DND-41 (cell line): ENCODE measurements at regions not wholly inside any gene's neighbourhood (a gene's known extent, or its start where the extent isn't known, plus 50 kb on each side); places are given as distances from the start of the nearest gene placed in this dataset.

Experiments
- ATAC-seq: fragments of 200-7000 bp; cut with Tn5 transposase; 3 replicates; pipeline ENCODE4 v1.9.1; 2021; ENCODE audit warnings: low read depth; ENCODE audit not compliant: insufficient read depth
- DNase-seq: peaks from one replicate; pipeline ENCODE4 v3.0.0-alpha.2; 2020
- H2AFZ ChIP-seq: 2 replicates; pipeline ENCODE4 v1.6.0; 2012; ENCODE audit warnings: low read depth, low read length
- H3K27ac ChIP-seq: 2 replicates; pipeline ENCODE4 v1.5.1; 2012; ENCODE audit warnings: low read length, inconsistent platforms
- H3K27me3 ChIP-seq: fragments of 200-600 bp; sonication (generic); 2 replicates; pipeline ENCODE4 v1.6.0; 2012; ENCODE audit warnings: low read length, mild to moderate bottlenecking, inconsistent platforms; ENCODE audit not compliant: insufficient read depth, poor library complexity
- H3K36me3 ChIP-seq: 2 replicates; pipeline ENCODE4 v1.5.1; 2012; ENCODE audit warnings: low read length, inconsistent platforms; ENCODE audit not compliant: insufficient read depth
- H3K4me1 ChIP-seq: 2 replicates; pipeline ENCODE4 v1.5.1; 2012; ENCODE audit warnings: mild to moderate bottlenecking, low read length; ENCODE audit not compliant: insufficient read depth
- H3K4me2 ChIP-seq: 2 replicates; pipeline ENCODE4 v1.6.0; 2012; ENCODE audit warnings: mild to moderate bottlenecking, moderate library complexity, low read length, inconsistent platforms; ENCODE audit not compliant: insufficient read depth
- H3K4me3 ChIP-seq, 2 experiments: fragments of 200-600 bp in 1 of 2; shearing (Covaris generic) in 1 of 2; 2 replicates each; pipeline ENCODE4 v1.5.1; 2012 to 2016; ENCODE audit warnings: inconsistent platforms in 2 of 2, low read length in 2 of 2, mild to moderate bottlenecking in 2 of 2, low read depth in 1 of 2, moderate library complexity in 1 of 2
- H3K79me2 ChIP-seq: 2 replicates; pipeline ENCODE4 v1.6.0; 2012; ENCODE audit warnings: low read length, inconsistent platforms; ENCODE audit not compliant: insufficient read depth
- H3K9ac ChIP-seq: 2 replicates; pipeline ENCODE4 v1.6.0; 2012; ENCODE audit warnings: low read depth, mild to moderate bottlenecking, inconsistent platforms, low read length, moderate library complexity
- H3K9me3 ChIP-seq: 2 replicates; pipeline ENCODE4 v1.5.1; 2012; ENCODE audit warnings: low read length, moderate library complexity, mild to moderate bottlenecking, inconsistent platforms; ENCODE audit not compliant: insufficient read depth, severe bottlenecking
- H4K20me1 ChIP-seq: 2 replicates; pipeline ENCODE4 v1.6.0; 2012; ENCODE audit warnings: low read length; ENCODE audit not compliant: insufficient read depth
- CTCF ChIP-seq: IDR thresholded peaks from 2 replicates; pipeline ENCODE4 v1.5.1; 2012; ENCODE audit warnings: borderline replicate concordance, low read length, moderate library complexity, mild to moderate bottlenecking; ENCODE audit not compliant: poor library complexity, severe bottlenecking; ENCODE audit errors: extremely low read depth
- EZH2 ChIP-seq: IDR thresholded peaks from 3 replicates; pipeline ENCODE4 v1.6.1; 2012; ENCODE audit warnings: borderline replicate concordance, low read depth, mild to moderate bottlenecking, moderate library complexity, low read length, inconsistent platforms; ENCODE audit not compliant: severe bottlenecking

DNA sequence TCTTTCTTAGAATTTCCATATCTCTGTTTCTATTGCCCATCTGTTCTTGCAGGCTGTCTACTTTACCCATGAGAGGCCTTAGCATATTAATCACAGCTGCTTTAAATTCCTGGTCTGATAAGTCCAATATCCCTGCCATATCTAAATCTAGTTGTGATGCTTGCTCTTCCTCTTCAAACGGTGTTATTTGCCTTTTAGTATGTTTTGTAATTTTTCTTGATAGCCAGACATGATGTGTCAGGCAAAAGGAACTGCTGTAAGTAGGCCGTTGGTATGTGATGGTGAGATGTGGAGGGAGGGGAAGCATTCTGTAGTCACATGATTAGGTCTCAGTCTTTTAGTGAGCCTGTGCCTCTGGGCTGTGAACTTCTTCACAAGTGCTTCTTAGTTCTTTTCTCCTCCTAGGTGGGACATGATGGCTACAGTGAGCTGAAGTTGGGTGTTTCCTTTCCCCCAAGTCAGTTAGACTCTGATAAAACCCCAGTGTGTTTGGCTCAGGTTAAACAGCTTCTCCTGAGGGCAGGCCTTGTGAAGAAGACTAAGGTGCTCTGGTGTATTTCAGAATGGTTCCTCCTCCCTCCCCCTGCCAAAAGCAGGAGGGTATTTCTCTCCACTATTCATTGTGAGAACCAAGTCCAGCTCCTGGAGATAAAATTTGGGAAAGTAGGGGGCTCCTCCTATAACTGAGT, 195.9 kb upstream of the PARP11 start:
- H3K9ac ChIP-seq, result no peak overlapping the region
- ATAC-seq, result no peak
- H3K36me3 ChIP-seq, result no peaks in the 10 kb centered on the region
- no peaks in the 10 kb centered on the region for H3K9me3 ChIP-seq
- no peak overlapping the region for H2AFZ ChIP-seq
- no peaks in the 10 kb centered on the region for H3K4me1 ChIP-seq
- H4K20me1 ChIP-seq, result no peaks in the 10 kb centered on the region
- H3K4me3 ChIP-seq, result no peak overlapping the region
- no peak for DNase-seq
- no peak for TF ChIP-seq CTCF
- no peak for TF ChIP-seq EZH2
- H3K79me2 ChIP-seq, result no peaks in the 10 kb centered on the region
- no peak overlapping the region for H3K4me2 ChIP-seq
- no peak overlapping the region for H3K27ac ChIP-seq
- peaks cover 9% of the 10 kb centered on the region for H3K27me3 ChIP-seq

- no peak overlapping the region for H3K27ac ChIP-seq
- no peaks in the 10 kb centered on the region for H3K79me2 ChIP-seq
- ATAC-seq (no peak), DNase-seq (no peak)
- no peak overlapping the region for H3K4me3 ChIP-seq
- H4K20me1 ChIP-seq, result no peaks in the 10 kb centered on the region
- no peak overlapping the region for H3K9ac ChIP-seq
- H3K4me1 ChIP-seq, result no peaks in the 10 kb centered on the region
- no peak overlapping the region for H2AFZ ChIP-seq
- H3K27me3 ChIP-seq, result peaks cover 13% of the 10 kb centered on the region
- no peak for TF ChIP-seq CTCF
- TF ChIP-seq EZH2, result no peak
- H3K9me3 ChIP-seq, result no peaks in the 10 kb centered on the region
- no peaks in the 10 kb centered on the region for H3K36me3 ChIP-seq
- H3K4me2 ChIP-seq, result no peak overlapping the region
Observed at GRCh38 chr12:4064008-4064407, 190.8 kb upstream of the PARP11 start.

DNA sequence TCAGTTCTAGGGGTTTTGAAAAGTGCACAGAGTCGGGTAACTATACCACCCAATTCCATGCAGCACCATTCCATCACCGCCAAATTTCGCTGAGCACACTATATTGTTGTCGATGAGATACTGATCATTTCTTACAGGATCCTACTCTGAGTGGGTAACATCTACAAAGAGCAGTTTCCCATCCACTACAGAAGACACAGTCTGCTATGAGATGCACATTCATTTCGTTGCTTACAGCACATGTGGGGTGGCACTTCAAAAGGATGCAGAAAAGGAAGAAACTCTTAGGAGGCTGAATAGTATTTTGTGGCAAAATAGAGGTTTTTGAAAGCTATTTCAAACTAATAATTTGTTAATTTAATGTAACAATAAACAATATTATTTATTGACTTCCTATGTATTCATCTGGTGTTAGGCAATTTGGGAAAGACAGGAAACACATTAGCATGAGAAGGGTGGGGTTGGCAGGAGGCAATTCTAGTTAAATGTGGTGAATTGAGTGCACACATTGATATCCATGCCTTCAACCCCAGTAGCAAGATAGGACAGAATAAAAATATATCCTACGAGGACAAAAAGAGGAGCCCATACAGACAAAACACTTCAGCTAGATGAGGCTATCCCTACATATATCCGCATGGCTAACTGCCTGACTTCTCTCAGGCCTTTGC, 186.8 kb upstream of the PARP11 start:
- Histone ChIP-seq H3K9me3 (no peaks in the 10 kb centered on the region), H3K4me2 (no peak overlapping the region), H3K4me1 (no peaks in the 10 kb centered on the region), H3K27ac (no peak overlapping the region), H3K4me3 (no peak overlapping the region), H3K9ac (no peak overlapping the region), H3K36me3 (no peaks in the 10 kb centered on the region), H2AFZ (no peak overlapping the region), H3K27me3 (peaks cover 20% of the 10 kb centered on the region), H4K20me1 (no peaks in the 10 kb centered on the region), H3K79me2 (no peaks in the 10 kb centered on the region)
- ATAC-seq (no peak), DNase-seq (no peak)
- no peak for TF ChIP-seq CTCF
- no peak for TF ChIP-seq EZH2
